Endothelial cell of umbilical vein (primary cell): ENCODE measurements at regions not wholly inside any gene's neighbourhood (a gene's known extent, or its start where the extent isn't known, plus 50 kb on each side); places are given as distances from the start of the nearest gene placed in this dataset.

Source experiments
- BruUV-seq: library from RNA; stranded (reverse); fragments of 400-500 nt; replicated peaks from 2 replicates; lab custom pipeline; 2021; lab: Mats Ljungman, UMichigan
- CTCF ChIA-PET: fragments of 300-600, 350-600 bp; sonication (Branson Sonifier 250); formaldehyde crosslinking; loops from one replicate; lab custom pipeline; 2021; ENCODE audit warnings: antibody characterized with exemption, inconsistent platforms; lab: Charles Lee
- POLR2A ChIA-PET: fragments of 300-600, 350-600 bp; sonication (Branson Sonifier 250); formaldehyde crosslinking; loops from one replicate; lab custom pipeline; 2021; ENCODE audit warnings: antibody characterized with exemption, inconsistent platforms; lab: Charles Lee
- DNase-seq: peaks from one replicate; pipeline ENCODE4 v3.0.0-alpha.2; 2011; ENCODE audit warnings: low read depth, low spot score
- FAIRE-seq: peaks from 2 replicates; lab custom pipeline; 2011; peaks lifted over from hg19 to GRCh38; lab: Jason Lieb, UNC
- H2AFZ ChIP-seq: 2 replicates; pipeline ENCODE4 v1.6.0; 2012; ENCODE audit warnings: low read depth, low read length, control low read depth, inconsistent platforms
- H3K27ac ChIP-seq: 2 replicates; pipeline ENCODE4 v1.5.1; 2011; ENCODE audit warnings: low read depth, mild to moderate bottlenecking, control low read depth, low read length, moderate library complexity; ENCODE audit not compliant: insufficient read depth
- H3K27me3 ChIP-seq, 2 experiments: 2 replicates each; pipeline versions ENCODE4 v1.6.0 to v1.6.1; 2011; ENCODE audit warnings: low read length in 2 of 2, mixed read lengths in 1 of 2; ENCODE audit not compliant: control insufficient read depth in 2 of 2, insufficient read depth in 2 of 2
- H3K36me3 ChIP-seq, 2 experiments: 2 replicates in 1 of 2; 3 replicates in 1 of 2; pipeline ENCODE4 v1.5.1; 2011; ENCODE audit warnings: low read length in 2 of 2, mild to moderate bottlenecking in 1 of 2, moderate library complexity in 1 of 2; ENCODE audit not compliant: control insufficient read depth in 2 of 2, insufficient read depth in 2 of 2; ENCODE audit errors: extremely low read depth in 1 of 2
- H3K4me1 ChIP-seq: 3 replicates; pipeline ENCODE4 v1.5.1; 2011; ENCODE audit warnings: mild to moderate bottlenecking, low read length; ENCODE audit not compliant: control insufficient read depth, insufficient read depth; ENCODE audit errors: extremely low read depth
- H3K4me2 ChIP-seq: 2 replicates; pipeline ENCODE4 v1.6.1; 2011; ENCODE audit warnings: low read length, control low read depth, mixed read lengths; ENCODE audit not compliant: insufficient read depth
- H3K4me3 ChIP-seq, 3 experiments: fragments of 200-600 bp in 1 of 3; sonication (generic), shearing (Covaris generic) in 1 of 3; replicated peaks in 1 of 3; 2 replicates each; pipeline ENCODE4 v1.5.1; 2011 to 2016; ENCODE audit warnings: control low read depth in 3 of 3, low read length in 3 of 3, mild to moderate bottlenecking in 2 of 3, inconsistent platforms in 1 of 3, low read depth in 1 of 3, moderate library complexity in 1 of 3; ENCODE audit not compliant: insufficient read depth in 1 of 3
- H3K79me2 ChIP-seq: 2 replicates; pipeline ENCODE4 v1.6.0; 2012; ENCODE audit warnings: low read length, inconsistent platforms; ENCODE audit not compliant: control insufficient read depth, insufficient read depth
- H3K9ac ChIP-seq: replicated peaks from 2 replicates; pipeline ENCODE3; 2011; ENCODE audit warnings: low read length, control low read depth; ENCODE audit not compliant: insufficient read depth; ENCODE audit errors: extremely low read depth
- H3K9me1 ChIP-seq: replicated peaks from 3 replicates; pipeline ENCODE4 v1.6.0; 2011; ENCODE audit warnings: mild to moderate bottlenecking, low read length; ENCODE audit not compliant: control insufficient read depth, insufficient read depth; ENCODE audit errors: extremely low read depth
- H3K9me3 ChIP-seq: replicated peaks from 2 replicates; pipeline ENCODE4 v1.5.1; 2012; ENCODE audit warnings: low read length, inconsistent platforms; ENCODE audit not compliant: control insufficient read depth, insufficient read depth
- H4K20me1 ChIP-seq: replicated peaks from 2 replicates; pipeline ENCODE3; 2011; ENCODE audit warnings: mild to moderate bottlenecking, low read length; ENCODE audit not compliant: control insufficient read depth, insufficient read depth; ENCODE audit errors: extremely low read depth
- EZH2 ChIP-seq: IDR thresholded peaks from 2 replicates; pipeline ENCODE4 v1.6.1; 2012; ENCODE audit warnings: borderline replicate concordance, low read depth, mild to moderate bottlenecking, moderate library complexity, low read length, inconsistent platforms; ENCODE audit not compliant: severe bottlenecking
- FOS ChIP-seq: IDR thresholded peaks from 2 replicates; pipeline ENCODE4 v1.6.1; 2011; ENCODE audit warnings: mild to moderate bottlenecking, low read length, moderate library complexity, borderline replicate concordance; ENCODE audit not compliant: insufficient read depth
- GATA2 ChIP-seq: IDR thresholded peaks from 2 replicates; pipeline ENCODE4 v1.7.0; 2011; ENCODE audit warnings: low read depth, mild to moderate bottlenecking, moderate library complexity, mixed read lengths, low read length; ENCODE audit not compliant: insufficient read length, insufficient read depth
- JUN ChIP-seq: IDR thresholded peaks from 2 replicates; pipeline ENCODE4 v1.6.1; 2011; ENCODE audit warnings: borderline replicate concordance, low read depth; ENCODE audit not compliant: insufficient read length, insufficient read depth
- MYC ChIP-seq: IDR thresholded peaks from one replicate; pipeline ENCODE4 v1.6.1; 2011; ENCODE audit warnings: mild to moderate bottlenecking, low read depth, low read length
- POLR2A ChIP-seq: IDR thresholded peaks from 2 replicates; pipeline ENCODE4 v1.6.1; 2012; ENCODE audit warnings: low read depth, mild to moderate bottlenecking, control low read depth, low read length
- POLR2AphosphoS5 ChIP-seq: IDR thresholded peaks from 2 replicates; pipeline ENCODE4 v1.6.1; 2012; ENCODE audit warnings: low read depth, mild to moderate bottlenecking, control low read depth, low read length, moderate library complexity; ENCODE audit not compliant: insufficient read depth
- dilution Hi-C: fragments of 300-500 bp; cut with MboI; formaldehyde crosslinking; loops from one replicate; pipeline ENCODE4 v1.15.0; 2019; ENCODE audit warnings: low sequenced_read_pairs; ENCODE audit not compliant: extremely low pct_ligation_motif_present
- intact Hi-C: fragments of 100-400 bp; cut with micrococcal nuclease; formaldehyde crosslinking; loops from one replicate; pipeline ENCODE4 v1.10.0; 2022
- TF ChIP-seq, protein P1 (sequence below): IDR thresholded peaks from 2 replicates; pipeline ENCODE4 v1.6.1; 2011; ENCODE audit not compliant: insufficient read depth, insufficient read length
- TF ChIP-seq, protein P2 (sequence below), 2 donors: IDR thresholded peaks; 1 replicate in 1 of 2; 2 replicates in 1 of 2; pipeline ENCODE4 v1.5.1; 2011; ENCODE audit warnings: low read length in 2 of 2, mild to moderate bottlenecking in 2 of 2, moderate library complexity in 2 of 2, control low read depth in 1 of 2, inconsistent platforms in 1 of 2, low read depth in 1 of 2; ENCODE audit not compliant: insufficient read depth in 1 of 2; ENCODE audit errors: extremely low read depth in 1 of 2

DNA sequence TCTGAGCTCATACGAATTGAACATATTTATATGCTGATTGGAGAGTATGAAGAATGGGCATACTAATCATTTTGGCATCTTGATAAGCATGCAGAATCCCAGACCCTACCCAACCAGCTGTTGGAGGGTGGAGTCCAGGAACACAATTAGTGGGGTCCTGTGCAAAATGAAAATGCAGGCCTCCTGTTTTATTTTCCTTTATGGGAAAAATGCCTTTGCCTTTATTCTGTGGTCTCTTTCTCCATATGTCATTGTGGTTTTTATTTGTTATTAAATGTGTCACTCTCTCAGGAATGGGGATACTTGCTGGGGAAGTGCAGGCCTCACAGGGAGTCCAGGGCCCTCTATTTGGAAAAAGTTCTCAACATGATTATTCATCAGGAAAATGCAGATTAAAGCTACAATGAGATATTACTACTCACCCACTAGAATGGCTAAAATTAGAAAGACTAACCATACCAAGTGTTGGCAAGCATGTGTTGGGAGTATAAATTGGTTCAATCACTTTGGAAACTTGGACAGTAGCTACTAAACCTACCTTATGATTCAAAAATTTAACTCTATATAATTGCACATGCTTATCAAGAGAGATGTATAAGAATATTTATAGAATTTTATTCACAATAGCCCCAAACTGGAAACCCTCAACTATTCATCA lies 185.1 kb upstream of the FOXN2 start:
- Histone ChIP-seq H3K4me3 (no peak overlapping the region), H3K27ac (no peak overlapping the region), H3K4me2 (no peak overlapping the region), H3K79me2 (no peaks in the 10 kb centered on the region), H4K20me1 (no peaks in the 10 kb centered on the region), H2AFZ (no peak overlapping the region), H3K9me1 (no peaks in the 10 kb centered on the region), H3K4me1 (no peaks in the 10 kb centered on the region), H3K36me3 (no peaks in the 10 kb centered on the region), H3K9ac (no peak overlapping the region), H3K9me3 (no peaks in the 10 kb centered on the region), H3K27me3 (peaks cover 0 to 10% of the 10 kb centered on the region in 2 experiments)
- FAIRE-seq (no peak), DNase-seq (no peak)
- TF ChIP-seq JUN: no peak
- TF ChIP-seq FOS: no peak
- TF ChIP-seq POLR2A: no peak
- no peak for TF ChIP-seq MYC
- no peak for TF ChIP-seq POLR2AphosphoS5
- no peak for TF ChIP-seq GATA2
- CTCF ChIA-PET: no interaction called here
- no TSS peak for BruUV-seq
- intact Hi-C loops (no loop called here), dilution Hi-C loops (no loop called here)
- POLR2A ChIA-PET: no interaction called here

DNA sequence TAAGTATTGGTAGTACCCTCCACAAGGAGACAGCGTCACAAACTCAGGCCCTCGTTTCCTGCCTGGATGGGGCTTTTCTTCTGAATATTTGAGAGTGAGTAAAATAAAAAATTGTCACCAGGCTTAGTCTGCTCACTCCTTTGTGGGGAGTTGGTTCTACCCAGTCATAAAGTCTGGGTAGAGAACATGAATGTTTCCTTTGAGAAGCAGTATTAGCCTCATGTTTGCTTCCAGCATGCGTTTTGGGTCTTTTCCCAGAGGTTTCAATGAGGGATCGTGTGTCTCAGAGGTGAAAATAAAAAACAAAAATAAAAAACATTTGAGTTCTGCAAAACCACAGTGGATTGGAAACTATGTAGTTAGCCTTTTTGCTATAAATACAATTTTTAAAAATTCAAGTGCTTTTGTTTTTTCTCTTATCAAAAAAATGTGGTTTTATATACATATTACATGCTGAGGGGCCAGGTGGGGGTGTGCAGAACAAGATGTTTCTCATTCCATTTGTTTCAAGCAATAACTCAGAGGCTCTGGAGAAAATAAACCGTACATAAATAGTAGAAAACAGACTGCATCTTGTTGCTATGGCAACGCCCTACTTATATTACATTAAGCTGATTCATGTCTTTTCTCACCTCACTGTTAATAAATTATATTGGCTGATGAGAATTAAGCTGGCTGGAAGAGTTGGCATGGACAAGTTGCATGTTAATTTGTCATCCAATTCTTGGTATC lies 182.8 kb upstream of the FOXN2 start:
- peaks cover 0 to 10% of the 10 kb centered on the region in 2 experiments for H3K27me3 ChIP-seq
- ChIA-PET POLR2A (no interaction called here), CTCF (no interaction called here)
- H3K4me3 ChIP-seq: no peak overlapping the region
- dilution Hi-C loops: no loop called here
- FAIRE-seq (no peak), DNase-seq (no peak)
- H3K79me2 ChIP-seq: no peaks in the 10 kb centered on the region
- no peak overlapping the region for H3K9ac ChIP-seq
- H3K36me3 ChIP-seq: no peaks in the 10 kb centered on the region
- H2AFZ ChIP-seq: no peak overlapping the region
- H3K4me2 ChIP-seq: no peak overlapping the region
- H4K20me1 ChIP-seq: no peaks in the 10 kb centered on the region
- no peaks in the 10 kb centered on the region for H3K4me1 ChIP-seq
- intact Hi-C loops: no loop called here
- no TSS peak for BruUV-seq
- TF ChIP-seq FOS (no peak), GATA2 (no peak), MYC (no peak), POLR2A (no peak), POLR2AphosphoS5 (no peak), JUN (no peak), EZH2 (no peak)
- TF ChIP-seq, protein P1, sequence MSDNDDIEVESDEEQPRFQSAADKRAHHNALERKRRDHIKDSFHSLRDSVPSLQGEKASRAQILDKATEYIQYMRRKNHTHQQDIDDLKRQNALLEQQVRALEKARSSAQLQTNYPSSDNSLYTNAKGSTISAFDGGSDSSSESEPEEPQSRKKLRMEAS: no peak
- TF ChIP-seq, protein P2, sequence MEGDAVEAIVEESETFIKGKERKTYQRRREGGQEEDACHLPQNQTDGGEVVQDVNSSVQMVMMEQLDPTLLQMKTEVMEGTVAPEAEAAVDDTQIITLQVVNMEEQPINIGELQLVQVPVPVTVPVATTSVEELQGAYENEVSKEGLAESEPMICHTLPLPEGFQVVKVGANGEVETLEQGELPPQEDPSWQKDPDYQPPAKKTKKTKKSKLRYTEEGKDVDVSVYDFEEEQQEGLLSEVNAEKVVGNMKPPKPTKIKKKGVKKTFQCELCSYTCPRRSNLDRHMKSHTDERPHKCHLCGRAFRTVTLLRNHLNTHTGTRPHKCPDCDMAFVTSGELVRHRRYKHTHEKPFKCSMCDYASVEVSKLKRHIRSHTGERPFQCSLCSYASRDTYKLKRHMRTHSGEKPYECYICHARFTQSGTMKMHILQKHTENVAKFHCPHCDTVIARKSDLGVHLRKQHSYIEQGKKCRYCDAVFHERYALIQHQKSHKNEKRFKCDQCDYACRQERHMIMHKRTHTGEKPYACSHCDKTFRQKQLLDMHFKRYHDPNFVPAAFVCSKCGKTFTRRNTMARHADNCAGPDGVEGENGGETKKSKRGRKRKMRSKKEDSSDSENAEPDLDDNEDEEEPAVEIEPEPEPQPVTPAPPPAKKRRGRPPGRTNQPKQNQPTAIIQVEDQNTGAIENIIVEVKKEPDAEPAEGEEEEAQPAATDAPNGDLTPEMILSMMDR (IDR thresholded peaks at IDR 0.05; ENCODE audit: extremely low read depth in 1 of 2, insufficient read depth in 1 of 2, low read depth in 1 of 2, low read length in 2 of 2): no peak
- no peaks in the 10 kb centered on the region for H3K9me1 ChIP-seq
- H3K9me3 ChIP-seq: no peaks in the 10 kb centered on the region
- no peak overlapping the region for H3K27ac ChIP-seq
